Endodermal cell (in vitro differentiated cells): ENCODE measurements at regions not wholly inside any gene's neighbourhood (a gene's known extent, or its start where the extent isn't known, plus 50 kb on each side); places are given as distances from the start of the nearest gene placed in this dataset.

ENCODE experiments used
- DNase-seq: peaks from one replicate; pipeline ENCODE4 v3.0.0-alpha.2; 2017
- H3K27ac ChIP-seq: 2 replicates; pipeline ENCODE4 v1.5.1; 2013; ENCODE audit warnings: mild to moderate bottlenecking, low read depth, low read length, moderate library complexity
- H3K27me3 ChIP-seq: 2 replicates; pipeline ENCODE4 v1.6.1; 2013; ENCODE audit warnings: mild to moderate bottlenecking, low read length, moderate library complexity; ENCODE audit not compliant: insufficient read depth, control insufficient read depth, poor library complexity, severe bottlenecking
- H3K36me3 ChIP-seq: 2 replicates; pipeline ENCODE4 v1.7.0; 2013; ENCODE audit warnings: mild to moderate bottlenecking, low read length, moderate library complexity; ENCODE audit not compliant: control insufficient read depth, insufficient read depth
- H3K4me1 ChIP-seq: one replicate; pipeline ENCODE4 v1.7.0; 2013; ENCODE audit warnings: low read length; ENCODE audit not compliant: control insufficient read depth, insufficient read depth
- H3K4me3 ChIP-seq: 2 replicates; pipeline ENCODE4 v1.5.1; 2013; ENCODE audit warnings: mild to moderate bottlenecking, low read length, moderate library complexity
- H3K9ac ChIP-seq: 2 replicates; pipeline ENCODE4 v1.6.1; 2013; ENCODE audit warnings: mild to moderate bottlenecking, low read length, moderate library complexity; ENCODE audit not compliant: poor library complexity, severe bottlenecking; ENCODE audit errors: extremely low read depth
- H3K9me3 ChIP-seq: 2 replicates; pipeline ENCODE4 v1.6.1; 2013; ENCODE audit warnings: mild to moderate bottlenecking, low read length, moderate library complexity; ENCODE audit not compliant: control insufficient read depth
- H3K27ac Mint-ChIP-seq: 2 replicates; pipeline ENCODE4 v1.8.0; 2020; ENCODE audit warnings: mixed read lengths
- H3K27me3 Mint-ChIP-seq: 2 replicates; pipeline ENCODE4 v1.8.0; 2021; ENCODE audit warnings: mild to moderate bottlenecking, mixed read lengths; ENCODE audit not compliant: insufficient read depth
- H3K36me3 Mint-ChIP-seq: 2 replicates; pipeline ENCODE4 v1.8.0; 2020; ENCODE audit warnings: low read depth, mixed read lengths
- H3K4me1 Mint-ChIP-seq: 2 replicates; pipeline ENCODE4 v1.8.0; 2020; ENCODE audit warnings: mixed read lengths
- H3K4me3 Mint-ChIP-seq: 2 replicates; pipeline ENCODE4 v1.8.0; 2020; ENCODE audit warnings: mild to moderate bottlenecking, moderate library complexity, mixed read lengths
- H3K9me3 Mint-ChIP-seq: 2 replicates; pipeline ENCODE4 v1.8.0; 2020; ENCODE audit warnings: mild to moderate bottlenecking, mixed read lengths
- CTCF ChIP-seq: fragments of 200-600 bp; sonication (generic); conservative IDR thresholded peaks from 2 replicates; pipeline ENCODE4 v1.5.0; 2021; ENCODE audit warnings: antibody characterized with exemption, mild to moderate bottlenecking
- WGBS, 2 experiments: methylation state at CpG; one replicate each; pipeline versions ENCODE4 v1.1.5 to v1.1.7; 2013; ENCODE audit warnings: missing lambda C conversion rate in 2 of 2, mixed read lengths in 1 of 2; ENCODE audit not compliant: insufficient coverage in 1 of 2, insufficient read length in 1 of 2; 5-methylcytosine and 5-hydroxymethylcytosine counted together

- H3K36me3 Mint-ChIP-seq = no peaks in the 10 kb centered on the region
- no peak overlapping the region for H3K4me3 Mint-ChIP-seq
- TF ChIP-seq CTCF = no peak
- no peaks in the 10 kb centered on the region for H3K36me3 ChIP-seq
- H3K4me1 ChIP-seq = no peaks in the 10 kb centered on the region
- no peak for DNase-seq
- no peak overlapping the region for H3K4me3 ChIP-seq
- H3K9ac ChIP-seq = no peak overlapping the region
- peaks cover 6% of the 10 kb centered on the region for H3K27me3 Mint-ChIP-seq
- H3K4me1 Mint-ChIP-seq = no peaks in the 10 kb centered on the region
- H3K27me3 ChIP-seq = no peaks in the 10 kb centered on the region
- no peaks in the 10 kb centered on the region for H3K9me3 Mint-ChIP-seq
- no peak overlapping the region for H3K27ac ChIP-seq
- H3K9me3 ChIP-seq = no peaks in the 10 kb centered on the region
- no peak overlapping the region for H3K27ac Mint-ChIP-seq
- 90 to 95% methylated on average over 3 to 8 of the region's 8 CpGs for WGBS, 2 experiments
Measured at GRCh38 chr15:98386561-98386960, 261.8 kb upstream of the IGF1R start.

GRCh38 chr15:98387866-98388265 is 260.5 kb upstream of the IGF1R start:
- no peaks in the 10 kb centered on the region for H3K9me3 Mint-ChIP-seq

GRCh38 chr15:98390946-98391530 is 257.3 kb upstream of the IGF1R start:
- H3K36me3 Mint-ChIP-seq = no peaks in the 10 kb centered on the region

More at GRCh38 chr15:98387866-98388265, 260.5 kb upstream of the IGF1R start:
- no peaks in the 10 kb centered on the region for H3K9me3 ChIP-seq
- no peak for TF ChIP-seq CTCF
- no peak overlapping the region for H3K9ac ChIP-seq
- H3K36me3 ChIP-seq = no peaks in the 10 kb centered on the region
- Mint-ChIP-seq H3K36me3 (no peaks in the 10 kb centered on the region), H3K27ac (no peak overlapping the region), H3K4me3 (no peak overlapping the region), H3K27me3 (peaks cover 6% of the 10 kb centered on the region), H3K4me1 (no peaks in the 10 kb centered on the region)
- no peaks in the 10 kb centered on the region for H3K27me3 ChIP-seq
- no peaks in the 10 kb centered on the region for H3K4me1 ChIP-seq
- DNase-seq = no peak
- WGBS, 2 experiments = 92 to 93% methylated on average over 2 of the region's 2 CpGs
- H3K4me3 ChIP-seq = no peak overlapping the region
- no peak overlapping the region for H3K27ac ChIP-seq

More at GRCh38 chr15:98390946-98391530, 257.3 kb upstream of the IGF1R start:
- H3K4me1 Mint-ChIP-seq = peaks cover 1% of the 10 kb centered on the region
- no peaks in the 10 kb centered on the region for H3K9me3 Mint-ChIP-seq
- peaks cover 1% of the 10 kb centered on the region for H3K4me1 ChIP-seq
- no peak overlapping the region for H3K27ac Mint-ChIP-seq
- H3K27me3 ChIP-seq = no peaks in the 10 kb centered on the region
- H3K4me3 Mint-ChIP-seq = no peak overlapping the region
- H3K9ac ChIP-seq = no peak overlapping the region
- no peak overlapping the region for H3K27ac ChIP-seq
- H3K36me3 ChIP-seq = no peaks in the 10 kb centered on the region
- peaks cover 9% of the 10 kb centered on the region for H3K27me3 Mint-ChIP-seq
- no peak for TF ChIP-seq CTCF
- 93 to 96% methylated on average over 3 to 7 of the region's 7 CpGs for WGBS, 2 experiments
- H3K4me3 ChIP-seq = no peak overlapping the region
- H3K9me3 ChIP-seq = no peaks in the 10 kb centered on the region
- no peak for DNase-seq
